ENCODE measurements at regions not wholly inside any gene's neighbourhood (a gene's known extent, or its start where the extent isn't known, plus 50 kb on each side); places are given as distances from the start of the nearest gene placed in this dataset.

- no peak for DNase-seq
These were observed 546.9 kb upstream of the GHITM start for GRCh38 chr10:83592337-83592935.

- no peak for DNase-seq
These were observed 535.6 kb upstream of the GHITM start for GRCh38 chr10:83603708-83604107.

GRCh38 chr10:83605783-83606630, 533.3 kb upstream of the GHITM start:
- no peak for DNase-seq

- DNase-seq, result no peak
These were observed 531.2 kb upstream of the GHITM start for GRCh38 chr10:83607959-83608745.

GRCh38 chr10:83612050-83612449, 527.3 kb upstream of the GHITM start:
- no peak for DNase-seq

- DNase-seq, result no peak
These were observed 526.6 kb upstream of the GHITM start for GRCh38 chr10:83612746-83613145.

GRCh38 chr10:83617172-83617571, 522.1 kb upstream of the GHITM start:
- no peak for DNase-seq

- DNase-seq, result no peak
These were observed 521.4 kb upstream of the GHITM start for GRCh38 chr10:83617692-83618545.

- DNase-seq, result no peak
These were observed 513.4 kb upstream of the GHITM start for GRCh38 chr10:83625831-83626360.

GRCh38 chr10:83632701-83633100, 506.6 kb upstream of the GHITM start:
- DNase-seq, result no peak

- no peak for DNase-seq
These were observed 505.8 kb upstream of the GHITM start for GRCh38 chr10:83633547-83633946.

GRCh38 chr10:83636826-83637225, 502.5 kb upstream of the GHITM start:
- no peak for DNase-seq

GRCh38 chr10:83647526-83647925, 491.8 kb upstream of the GHITM start:
- DNase-seq, result no peak

GRCh38 chr10:83648201-83648600, 491.1 kb upstream of the GHITM start:
- DNase-seq, result no peak

GRCh38 chr10:83649471-83649870, 489.8 kb upstream of the GHITM start:
- DNase-seq, result no peak

- no peak for DNase-seq
These were observed 484.6 kb upstream of the GHITM start for GRCh38 chr10:83654689-83655088.

- DNase-seq, result no peak
These were observed 482.4 kb upstream of the GHITM start for GRCh38 chr10:83656924-83657323.

GRCh38 chr10:83657487-83657886, 481.8 kb upstream of the GHITM start:
- no peak for DNase-seq

- no peak for DNase-seq
These were observed 475.4 kb upstream of the GHITM start for GRCh38 chr10:83663918-83664317.

- no peak for DNase-seq
These were observed 472.5 kb upstream of the GHITM start for GRCh38 chr10:83666762-83667161.

- no peak for DNase-seq
These were observed 471.7 kb upstream of the GHITM start for GRCh38 chr10:83667594-83667993.

- no peak for DNase-seq
These were observed 466.0 kb upstream of the GHITM start for GRCh38 chr10:83673316-83673715.
